ENCODE measurements at regions not wholly inside any gene's neighbourhood (a gene's known extent, or its start where the extent isn't known, plus 50 kb on each side); places are given as distances from the start of the nearest gene placed in this dataset.

GRCh38 chr4:11268149-11268548 is 160.5 kb downstream of the HS3ST1 start:
- Histone ChIP-seq H3K27me3 (ENCODE audit: insufficient read depth, low read length) (no peaks in the 10 kb centered on the region), H3K4me3 (ENCODE audit: low read length in 2 of 2) (no peak overlapping the region), H3K9me3 (ENCODE audit: control insufficient read depth in 1 of 2, low read length in 2 of 2) (no peaks in the 10 kb centered on the region), H3K36me3 (ENCODE audit: insufficient read depth, low read length) (no peaks in the 10 kb centered on the region), H3K27ac (ENCODE audit: low read depth, low read length) (no peak overlapping the region), H3K4me1 (ENCODE audit: insufficient read depth, low read length) (no peaks in the 10 kb centered on the region)
- no peak overlapping the region for H3K27ac Mint-ChIP-seq
- CTCF ChIA-PET (ENCODE audit: partially characterized antibody) = no interaction called here
- no peak for DNase-seq
- H3K4me1 Mint-ChIP-seq = no peaks in the 10 kb centered on the region
- H3K36me3 Mint-ChIP-seq = no peaks in the 10 kb centered on the region
- POLR2A ChIA-PET (ENCODE audit: partially characterized antibody) = no interaction called here
- peaks cover 0 to 1% of the 10 kb centered on the region in 2 donors for H3K27me3 Mint-ChIP-seq
- intact Hi-C loops (cut with micrococcal nuclease) = no loop called here
- no peak overlapping the region for H3K4me3 Mint-ChIP-seq
- H3K9me3 Mint-ChIP-seq = peaks cover 0 to 7% (median 2%) of the 10 kb centered on the region in 8 donors

DNA sequence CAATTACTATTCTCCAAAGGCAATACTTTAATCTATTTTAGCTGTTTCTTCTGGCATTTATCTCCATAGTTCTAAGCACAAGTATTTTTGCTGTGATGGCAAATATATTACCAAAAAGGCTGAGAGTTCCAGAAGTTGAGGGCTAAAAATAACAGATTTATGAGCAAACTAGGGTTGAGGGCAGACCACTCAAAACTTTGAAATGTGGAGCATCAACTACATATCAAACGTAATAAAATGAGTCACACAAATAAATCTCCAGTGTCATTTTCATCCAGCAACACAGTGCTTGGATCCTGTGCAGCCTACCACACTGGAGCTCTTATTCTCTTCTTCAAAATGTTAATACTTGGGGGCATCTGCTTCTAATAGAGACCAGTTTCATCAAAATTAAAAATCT is 163.9 kb downstream of the HS3ST1 start:
- intact Hi-C loops (cut with micrococcal nuclease) = no loop called here
- Histone ChIP-seq H3K4me1 (ENCODE audit: insufficient read depth, low read length) (no peaks in the 10 kb centered on the region), H3K4me3 (ENCODE audit: low read length in 2 of 2) (no peak overlapping the region), H3K27ac (ENCODE audit: low read depth, low read length) (no peak overlapping the region), H3K36me3 (ENCODE audit: insufficient read depth, low read length) (no peaks in the 10 kb centered on the region), H3K27me3 (ENCODE audit: insufficient read depth, low read length) (no peaks in the 10 kb centered on the region), H3K9me3 (ENCODE audit: control insufficient read depth in 1 of 2, low read length in 2 of 2) (no peaks in the 10 kb centered on the region)
- Mint-ChIP-seq H3K9me3 (peaks cover 0 to 7% (median 2%) of the 10 kb centered on the region in 8 donors), H3K4me3 (no peak overlapping the region), H3K27ac (no peak overlapping the region), H3K36me3 (no peaks in the 10 kb centered on the region), H3K4me1 (no peaks in the 10 kb centered on the region), H3K27me3 (peaks cover 0 to 1% of the 10 kb centered on the region in 2 donors)
- POLR2A ChIA-PET (ENCODE audit: partially characterized antibody) = no interaction called here
- DNase-seq = no peak
- CTCF ChIA-PET (ENCODE audit: partially characterized antibody) = no interaction called here

GRCh38 chr4:11264346-11264745 is 164.3 kb downstream of the HS3ST1 start:
- Mint-ChIP-seq H3K27ac (no peak overlapping the region), H3K4me1 (no peaks in the 10 kb centered on the region), H3K27me3 (peaks cover 0 to 1% of the 10 kb centered on the region in 2 donors), H3K9me3 (peaks cover 0 to 7% (median 2%) of the 10 kb centered on the region in 8 donors), H3K4me3 (no peak overlapping the region), H3K36me3 (no peaks in the 10 kb centered on the region)
- H3K27me3 ChIP-seq (ENCODE audit: insufficient read depth, low read length) = no peaks in the 10 kb centered on the region
- intact Hi-C loops (cut with micrococcal nuclease) = no loop called here
- H3K4me3 ChIP-seq (ENCODE audit: low read length in 2 of 2) = no peak overlapping the region
- no peak for DNase-seq
- no peak overlapping the region for H3K27ac ChIP-seq (ENCODE audit: low read depth, low read length)
- H3K9me3 ChIP-seq (ENCODE audit: control insufficient read depth in 1 of 2, low read length in 2 of 2) = no peaks in the 10 kb centered on the region
- CTCF ChIA-PET (ENCODE audit: partially characterized antibody) = no interaction called here
- POLR2A ChIA-PET (ENCODE audit: partially characterized antibody) = no interaction called here
- no peaks in the 10 kb centered on the region for H3K4me1 ChIP-seq (ENCODE audit: insufficient read depth, low read length)
- H3K36me3 ChIP-seq (ENCODE audit: insufficient read depth, low read length) = no peaks in the 10 kb centered on the region

DNA sequence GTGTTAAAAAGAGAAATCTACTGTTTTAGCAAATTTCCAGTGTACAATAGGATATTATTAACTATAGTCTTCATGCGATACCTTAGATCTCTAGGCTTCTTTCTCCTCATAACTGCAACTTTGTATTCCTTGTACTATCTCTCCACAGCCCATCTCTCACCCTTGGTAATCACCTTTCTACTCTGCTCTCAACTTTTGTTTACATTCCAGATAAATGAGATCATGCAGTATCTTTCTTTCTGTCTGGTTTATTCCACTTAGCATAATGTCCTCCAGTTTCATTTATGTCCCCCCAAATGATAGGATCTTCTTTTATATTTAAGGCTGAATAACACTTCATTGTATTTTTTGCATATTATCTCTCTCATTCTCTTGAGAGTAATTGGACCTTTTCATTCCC is 165.5 kb downstream of the HS3ST1 start:
- no peaks in the 10 kb centered on the region for H3K27me3 ChIP-seq (ENCODE audit: insufficient read depth, low read length)
- H3K4me3 ChIP-seq (ENCODE audit: low read length in 2 of 2) = no peak overlapping the region
- H3K27ac Mint-ChIP-seq = no peak overlapping the region
- H3K36me3 Mint-ChIP-seq = no peaks in the 10 kb centered on the region
- intact Hi-C loops (cut with micrococcal nuclease) = no loop called here
- no peak overlapping the region for H3K27ac ChIP-seq (ENCODE audit: low read depth, low read length)
- no peak overlapping the region for H3K4me3 Mint-ChIP-seq
- no peaks in the 10 kb centered on the region for H3K4me1 ChIP-seq (ENCODE audit: insufficient read depth, low read length)
- DNase-seq = no peak
- no peaks in the 10 kb centered on the region for H3K36me3 ChIP-seq (ENCODE audit: insufficient read depth, low read length)
- H3K27me3 Mint-ChIP-seq = no peaks in the 10 kb centered on the region
- peaks cover 0 to 5% (median 2%) of the 10 kb centered on the region in 8 donors for H3K9me3 Mint-ChIP-seq
- no peaks in the 10 kb centered on the region for H3K9me3 ChIP-seq (ENCODE audit: control insufficient read depth in 1 of 2, low read length in 2 of 2)
- POLR2A ChIA-PET (ENCODE audit: partially characterized antibody) = no interaction called here
- no peaks in the 10 kb centered on the region for H3K4me1 Mint-ChIP-seq
- CTCF ChIA-PET (ENCODE audit: partially characterized antibody) = no interaction called here

- H3K27ac ChIP-seq (ENCODE audit: low read depth, low read length) = no peak overlapping the region
- intact Hi-C loops (cut with micrococcal nuclease) = no loop called here
- Mint-ChIP-seq H3K9me3 (peaks cover 0 to 3% (median 0%) of the 10 kb centered on the region in 8 donors), H3K36me3 (no peaks in the 10 kb centered on the region), H3K27ac (no peak overlapping the region), H3K4me1 (no peaks in the 10 kb centered on the region), H3K4me3 (no peak overlapping the region), H3K27me3 (no peaks in the 10 kb centered on the region)
- ChIA-PET POLR2A (ENCODE audit: partially characterized antibody) (no interaction called here), CTCF (ENCODE audit: partially characterized antibody) (no interaction called here)
- no peak overlapping the region for H3K4me3 ChIP-seq (ENCODE audit: low read length in 2 of 2)
- H3K4me1 ChIP-seq (ENCODE audit: insufficient read depth, low read length) = no peaks in the 10 kb centered on the region
- H3K27me3 ChIP-seq (ENCODE audit: insufficient read depth, low read length) = no peaks in the 10 kb centered on the region
- no peaks in the 10 kb centered on the region for H3K36me3 ChIP-seq (ENCODE audit: insufficient read depth, low read length)
- no peak for DNase-seq
- H3K9me3 ChIP-seq (ENCODE audit: control insufficient read depth in 1 of 2, low read length in 2 of 2) = no peaks in the 10 kb centered on the region
Observed at GRCh38 chr4:11261066-11261850, 167.4 kb downstream of the HS3ST1 start.

DNA sequence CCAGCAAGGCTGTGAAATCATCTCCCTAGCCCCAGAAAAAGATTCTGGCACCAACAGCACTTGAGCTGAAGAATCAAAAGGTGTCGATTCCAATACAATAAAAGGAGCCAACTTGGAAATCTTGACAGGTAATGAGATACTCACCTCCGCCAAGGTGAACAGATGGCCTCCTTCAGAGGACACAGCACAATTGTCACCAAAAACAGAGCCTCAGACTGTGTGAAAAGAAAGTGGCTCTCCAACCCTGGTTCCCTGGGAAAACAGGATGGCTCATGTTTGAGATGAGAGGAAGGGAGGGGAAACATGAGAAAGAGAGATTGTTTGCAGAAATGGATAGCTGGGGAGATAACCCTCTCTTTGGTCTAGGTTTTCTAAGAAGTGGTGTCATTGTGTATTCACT is 168.9 kb downstream of the HS3ST1 start:
- H3K36me3 ChIP-seq (ENCODE audit: insufficient read depth, low read length) = no peaks in the 10 kb centered on the region
- H3K27ac ChIP-seq (ENCODE audit: low read depth, low read length) = no peak overlapping the region
- intact Hi-C loops (cut with micrococcal nuclease) = no loop called here
- no peaks in the 10 kb centered on the region for H3K4me1 ChIP-seq (ENCODE audit: insufficient read depth, low read length)
- Mint-ChIP-seq H3K27ac (no peak overlapping the region), H3K27me3 (no peaks in the 10 kb centered on the region), H3K4me3 (no peak overlapping the region), H3K4me1 (no peaks in the 10 kb centered on the region), H3K36me3 (no peaks in the 10 kb centered on the region), H3K9me3 (peaks cover 0 to 3% (median 0%) of the 10 kb centered on the region in 8 donors)
- H3K4me3 ChIP-seq (ENCODE audit: low read length in 2 of 2) = no peak overlapping the region
- no peaks in the 10 kb centered on the region for H3K27me3 ChIP-seq (ENCODE audit: insufficient read depth, low read length)
- DNase-seq = no peak
- ChIA-PET POLR2A (ENCODE audit: partially characterized antibody) (no interaction called here), CTCF (ENCODE audit: partially characterized antibody) (no interaction called here)
- H3K9me3 ChIP-seq (ENCODE audit: control insufficient read depth in 1 of 2, low read length in 2 of 2) = no peaks in the 10 kb centered on the region

DNA sequence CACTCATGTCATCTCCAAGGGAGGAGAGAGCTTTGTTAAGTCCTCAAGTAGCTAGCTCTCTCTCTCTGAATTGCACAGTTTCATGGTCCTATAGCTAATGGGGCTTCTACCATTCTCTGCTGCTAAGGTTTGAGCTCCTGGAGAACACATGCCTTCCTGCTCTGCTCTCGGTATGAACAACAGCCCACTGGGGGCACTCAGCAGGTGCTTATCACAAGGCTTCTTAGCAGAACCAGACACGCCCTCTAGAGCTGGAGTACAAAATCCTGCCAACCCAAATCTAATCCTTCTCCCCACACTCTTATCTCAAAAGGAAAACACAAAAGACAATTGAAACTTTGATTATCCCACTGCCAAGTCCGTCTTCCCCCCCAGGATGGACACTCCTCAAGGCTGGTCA is 176.5 kb downstream of the HS3ST1 start:
- no peaks in the 10 kb centered on the region for H3K9me3 ChIP-seq (ENCODE audit: control insufficient read depth in 1 of 2, low read length in 2 of 2)
- Mint-ChIP-seq H3K36me3 (no peaks in the 10 kb centered on the region), H3K4me1 (no peaks in the 10 kb centered on the region), H3K4me3 (no peak overlapping the region), H3K27ac (no peak overlapping the region), H3K9me3 (peaks cover 0 to 8% (median 0%) of the 10 kb centered on the region in 8 donors), H3K27me3 (no peaks in the 10 kb centered on the region)
- intact Hi-C loops (cut with micrococcal nuclease) = no loop called here
- H3K4me1 ChIP-seq (ENCODE audit: insufficient read depth, low read length) = no peaks in the 10 kb centered on the region
- POLR2A ChIA-PET (ENCODE audit: partially characterized antibody) = no interaction called here
- no peak overlapping the region for H3K4me3 ChIP-seq (ENCODE audit: low read length in 2 of 2)
- no peaks in the 10 kb centered on the region for H3K27me3 ChIP-seq (ENCODE audit: insufficient read depth, low read length)
- DNase-seq = no peak
- CTCF ChIA-PET (ENCODE audit: partially characterized antibody) = no interaction called here
- H3K27ac ChIP-seq (ENCODE audit: low read depth, low read length) = no peak overlapping the region
- H3K36me3 ChIP-seq (ENCODE audit: insufficient read depth, low read length) = no peaks in the 10 kb centered on the region

DNA sequence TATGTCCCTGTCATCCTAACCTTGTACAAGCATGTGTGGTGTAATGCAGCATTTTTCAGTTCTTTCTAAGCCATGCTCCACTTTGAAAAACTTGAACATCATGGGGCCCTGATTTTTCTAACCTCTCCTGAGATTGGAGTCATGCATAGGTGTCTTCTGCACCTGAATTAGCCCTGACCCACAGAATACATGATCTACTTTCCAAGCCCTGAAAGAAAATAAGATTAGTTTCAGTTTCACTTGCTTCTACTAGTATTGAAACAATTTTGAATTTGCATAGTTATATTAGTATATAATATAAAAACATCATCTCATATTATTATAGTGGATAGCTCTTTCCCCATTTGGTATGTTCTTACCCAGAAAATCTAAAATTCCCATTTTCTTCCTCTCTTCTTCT is 178.2 kb downstream of the HS3ST1 start:
- H3K27me3 ChIP-seq (ENCODE audit: insufficient read depth, low read length) = no peaks in the 10 kb centered on the region
- Mint-ChIP-seq H3K27ac (no peak overlapping the region), H3K27me3 (no peaks in the 10 kb centered on the region), H3K4me3 (no peak overlapping the region), H3K9me3 (peaks cover 0 to 15% (median 3%) of the 10 kb centered on the region in 8 donors), H3K4me1 (no peaks in the 10 kb centered on the region), H3K36me3 (no peaks in the 10 kb centered on the region)
- H3K4me3 ChIP-seq (ENCODE audit: low read length in 2 of 2) = no peak overlapping the region
- H3K9me3 ChIP-seq (ENCODE audit: control insufficient read depth in 1 of 2, low read length in 2 of 2) = no peaks in the 10 kb centered on the region
- no peak overlapping the region for H3K27ac ChIP-seq (ENCODE audit: low read depth, low read length)
- POLR2A ChIA-PET (ENCODE audit: partially characterized antibody) = no interaction called here
- no peaks in the 10 kb centered on the region for H3K4me1 ChIP-seq (ENCODE audit: insufficient read depth, low read length)
- DNase-seq = no peak
- H3K36me3 ChIP-seq (ENCODE audit: insufficient read depth, low read length) = no peaks in the 10 kb centered on the region
- CTCF ChIA-PET (ENCODE audit: partially characterized antibody) = no interaction called here
- intact Hi-C loops (cut with micrococcal nuclease) = no loop called here
